GM12874 (cell line): ENCODE measurements at regions not wholly inside any gene's neighbourhood (a gene's known extent, or its start where the extent isn't known, plus 50 kb on each side); places are given as distances from the start of the nearest gene placed in this dataset.

Experiments
- CTCF ChIP-seq: IDR thresholded peaks from 2 replicates; pipeline ENCODE4 v1.5.1; 2011; ENCODE audit warnings: low read depth, mild to moderate bottlenecking, control low read depth, low read length, moderate library complexity; ENCODE audit not compliant: insufficient read depth

GRCh38 chr1:222441066-222441465 lies 106.8 kb downstream of the HHIPL2 start:
- no peak for TF ChIP-seq CTCF

GRCh38 chr1:222424826-222425225 lies 123.1 kb downstream of the HHIPL2 start:
- no peak for TF ChIP-seq CTCF

- TF ChIP-seq CTCF = no peak
Measured at GRCh38 chr1:222421380-222421779, 126.5 kb downstream of the HHIPL2 start.

- no peak for TF ChIP-seq CTCF
Measured at GRCh38 chr1:222420633-222421032, 127.3 kb downstream of the HHIPL2 start.

GRCh38 chr1:222418654-222419053 lies 129.2 kb downstream of the HHIPL2 start:
- TF ChIP-seq CTCF = no peak

- no peak for TF ChIP-seq CTCF
Measured at GRCh38 chr1:222417264-222417663, 130.6 kb downstream of the HHIPL2 start.

- no peak for TF ChIP-seq CTCF
Measured at GRCh38 chr1:222416001-222416791, 131.7 kb downstream of the HHIPL2 start.

GRCh38 chr1:222415441-222415840 lies 132.5 kb downstream of the HHIPL2 start:
- TF ChIP-seq CTCF = no peak
